H1 (cell line): ENCODE measurements at regions not wholly inside any gene's neighbourhood (a gene's known extent, or its start where the extent isn't known, plus 50 kb on each side); places are given as distances from the start of the nearest gene placed in this dataset.

Experiments
- CHD7 ChIP-seq: fragments of 300-600 bp; sonication (generic); IDR thresholded peaks from 2 replicates; pipeline ENCODE4 v1.7.1; 2012; ENCODE audit warnings: low read length, moderate library complexity, mild to moderate bottlenecking, inconsistent platforms; ENCODE audit not compliant: insufficient replicate concordance
- CTCF ChIP-seq, 3 experiments: IDR thresholded peaks; 1 replicate in 2 of 3; 2 replicates in 1 of 3; pipeline versions ENCODE4 v1.5.1 to v1.6.1; 2011; ENCODE audit warnings: low read length in 3 of 3, mild to moderate bottlenecking in 3 of 3, inconsistent platforms in 2 of 3, low read depth in 1 of 3, moderate library complexity in 1 of 3; ENCODE audit not compliant: insufficient read depth in 1 of 3; ENCODE audit errors: control extremely low read depth in 1 of 3
- KDM4A ChIP-seq: IDR thresholded peaks from one replicate; pipeline ENCODE4 v1.7.1; 2012; ENCODE audit warnings: low read depth, mild to moderate bottlenecking, moderate library complexity, low read length, inconsistent platforms; ENCODE audit not compliant: severe bottlenecking
- MAFK ChIP-seq: IDR thresholded peaks from 2 replicates; pipeline ENCODE4 v1.6.1; 2012; ENCODE audit warnings: low read depth, mild to moderate bottlenecking, improper control_type of control experiment, low read length
- RAD21 ChIP-seq, 2 experiments: IDR thresholded peaks in 1 of 2; conservative IDR thresholded peaks in 1 of 2; 2 replicates each; pipeline ENCODE4 v1.6.1; 2011; ENCODE audit warnings: low read depth in 2 of 2, low read length in 2 of 2, improper control_type of control experiment in 1 of 2, inconsistent platforms in 1 of 2, mild to moderate bottlenecking in 1 of 2, moderate library complexity in 1 of 2
- TAF7 ChIP-seq: optimal IDR thresholded peaks from 2 replicates; pipeline ENCODE3; 2011; ENCODE audit warnings: low read depth, mild to moderate bottlenecking, inconsistent platforms, low read length, moderate library complexity, borderline replicate concordance

- no peak for TF ChIP-seq CHD7
- no peak for TF ChIP-seq MAFK
- TF ChIP-seq CTCF (IDR thresholded peaks at IDR 0.05; ENCODE audit: control extremely low read depth in 1 of 3, insufficient read depth in 1 of 3, low read depth in 1 of 3, low read length in 3 of 3), result no peak
- TF ChIP-seq TAF7, result no peak
- TF ChIP-seq RAD21 (IDR thresholded peaks at IDR 0.05 in 1 of 2, conservative IDR thresholded peaks at IDR 0.05 in 1 of 2; ENCODE audit: low read depth in 2 of 2, low read length in 2 of 2), result no peak
- no peak for TF ChIP-seq KDM4A
These were observed 723.4 kb upstream of the LRRTM4 start (continued) for GRCh38 chr2:78245394-78246135.
